ENCODE measurements at regions not wholly inside any gene's neighbourhood (a gene's known extent, or its start where the extent isn't known, plus 50 kb on each side); places are given as distances from the start of the nearest gene placed in this dataset.
"Not testable (repeated sequence)": the region's sequence is repeated elsewhere in the genome, so short reads cannot be mapped to it uniquely, and the experiment has no call there.

GRCh38 chr6:134447883-134448387 lies 130.0 kb upstream of the SGK1 start:
- DNase-seq = no peak

GRCh38 chr6:134447423-134447822 lies 129.5 kb upstream of the SGK1 start:
- DNase-seq = no peak

GRCh38 chr6:134446896-134447295 lies 129.0 kb upstream of the SGK1 start:
- DNase-seq = no peak

- DNase-seq = peak; percentile 80
Measured at GRCh38 chr6:134446218-134446848, 128.4 kb upstream of the SGK1 start.

GRCh38 chr6:134443009-134443408 lies 125.1 kb upstream of the SGK1 start:
- DNase-seq = no peak

GRCh38 chr6:134442073-134442472 lies 124.2 kb upstream of the SGK1 start:
- DNase-seq = no peak

- DNase-seq = no peak
Measured at GRCh38 chr6:134438837-134439236, 120.9 kb upstream of the SGK1 start.

- DNase-seq = no peak
Measured at GRCh38 chr6:134437376-134437775, 119.5 kb upstream of the SGK1 start.

- DNase-seq = no peak
Measured at GRCh38 chr6:134436950-134437349, 119.0 kb upstream of the SGK1 start.

- DNase-seq = peak; percentile 59
Measured at GRCh38 chr6:134436281-134436815, 118.4 kb upstream of the SGK1 start.

GRCh38 chr6:134435814-134436280 lies 117.9 kb upstream of the SGK1 start:
- DNase-seq = no peak

GRCh38 chr6:134434019-134434942 lies 116.4 kb upstream of the SGK1 start:
- DNase-seq = no peak

GRCh38 chr6:134432036-134432435 lies 114.1 kb upstream of the SGK1 start:
- DNase-seq = no peak

- DNase-seq = no peak
Measured at GRCh38 chr6:134431421-134431859, 113.5 kb upstream of the SGK1 start.

GRCh38 chr6:134429861-134430380 lies 112.0 kb upstream of the SGK1 start:
- no peak for DNase-seq

- no peak for DNase-seq
Measured at GRCh38 chr6:134427721-134428120, 109.8 kb upstream of the SGK1 start.

- no peak for DNase-seq
Measured at GRCh38 chr6:134426623-134427022, 108.7 kb upstream of the SGK1 start.

GRCh38 chr6:134425917-134426316 lies 108.0 kb upstream of the SGK1 start:
- not testable (repeated sequence) for DNase-seq

GRCh38 chr6:134425513-134425912 lies 107.6 kb upstream of the SGK1 start:
- DNase-seq = no peak

- DNase-seq = no peak
Measured at GRCh38 chr6:134424798-134425170, 106.9 kb upstream of the SGK1 start.

GRCh38 chr6:134424165-134424797 lies 106.4 kb upstream of the SGK1 start:
- DNase-seq = no peak

GRCh38 chr6:134422426-134423231 lies 104.7 kb upstream of the SGK1 start:
- no peak for DNase-seq
